SK-N-MC (cell line): ENCODE measurements at regions not wholly inside any gene's neighbourhood (a gene's known extent, or its start where the extent isn't known, plus 50 kb on each side); places are given as distances from the start of the nearest gene placed in this dataset.

Source experiments
- DNase-seq: peaks from one replicate; pipeline ENCODE4 v3.0.0-alpha.2; 2011; ENCODE audit warnings: low read depth, low spot score
- H3K27ac ChIP-seq: fragments of 200-600 bp; sonication (generic); 2 replicates; pipeline ENCODE4 v1.5.1; 2016; ENCODE audit warnings: mixed run types
- H3K36me3 ChIP-seq: fragments of 200-600 bp; sonication (generic); 2 replicates; pipeline ENCODE4 v1.6.1; 2017; ENCODE audit warnings: antibody characterized with exemption, low read length, mixed read lengths; ENCODE audit not compliant: insufficient read depth
- H3K4me3 ChIP-seq: fragments of 200-600 bp; sonication (generic); 2 replicates; pipeline ENCODE4 v1.5.1; 2016
- H3K9ac ChIP-seq: fragments of 200-600 bp; sonication (generic); 2 replicates; pipeline ENCODE4 v1.8.0; 2017; ENCODE audit warnings: mixed run types, mixed read lengths; ENCODE audit not compliant: insufficient read length
- H3K9me3 ChIP-seq: fragments of 200-600 bp; sonication (generic); 2 replicates; pipeline ENCODE4 v1.6.1; 2017; ENCODE audit warnings: low read depth, mild to moderate bottlenecking, antibody characterized with exemption, low read length, moderate library complexity, mixed read lengths
- EZH2 ChIP-seq: fragments of 200-600 bp; sonication (generic); IDR thresholded peaks from one replicate; pipeline ENCODE4 v1.6.1; 2017; ENCODE audit warnings: antibody characterized with exemption
- FOXP2 ChIP-seq: optimal IDR thresholded peaks from 2 replicates; pipeline ENCODE3; 2011; ENCODE audit warnings: mild to moderate bottlenecking, moderate library complexity; ENCODE audit not compliant: insufficient read depth; ENCODE audit errors: extremely low read length, control extremely low read depth
- POLR2AphosphoS5 ChIP-seq: IDR thresholded peaks from 2 replicates; pipeline ENCODE4 v1.6.1; 2012; ENCODE audit warnings: mild to moderate bottlenecking, low read depth, low read length, borderline replicate concordance

DNA sequence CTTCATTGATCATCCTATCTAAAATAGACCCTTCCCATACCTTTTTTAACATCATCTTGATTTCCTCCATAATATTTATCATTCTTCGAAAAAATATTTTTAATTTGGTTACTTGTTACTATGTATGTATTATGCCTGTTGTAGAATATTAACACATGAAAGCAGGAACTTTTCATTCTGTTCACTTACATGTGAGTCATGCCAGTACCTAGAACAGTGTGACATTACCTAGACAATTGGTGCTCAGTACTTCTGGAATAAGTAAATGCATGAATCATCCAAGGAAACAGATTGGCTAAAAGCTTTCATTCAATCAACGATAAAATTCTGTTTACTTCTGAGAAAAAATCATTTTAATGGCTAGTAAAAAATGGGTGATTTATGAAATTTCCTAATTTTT, 76.4 kb downstream of the CXXC4 start:
- DNase-seq, result no peak
- no peak for TF ChIP-seq POLR2AphosphoS5
- TF ChIP-seq FOXP2, result no peak
- TF ChIP-seq EZH2, result no peak
- H3K27ac ChIP-seq, result no peak overlapping the region
- no peak overlapping the region for H3K9ac ChIP-seq
- H3K36me3 ChIP-seq, result no peaks in the 10 kb centered on the region
- H3K9me3 ChIP-seq, result no peaks in the 10 kb centered on the region
- no peak overlapping the region for H3K4me3 ChIP-seq

DNA sequence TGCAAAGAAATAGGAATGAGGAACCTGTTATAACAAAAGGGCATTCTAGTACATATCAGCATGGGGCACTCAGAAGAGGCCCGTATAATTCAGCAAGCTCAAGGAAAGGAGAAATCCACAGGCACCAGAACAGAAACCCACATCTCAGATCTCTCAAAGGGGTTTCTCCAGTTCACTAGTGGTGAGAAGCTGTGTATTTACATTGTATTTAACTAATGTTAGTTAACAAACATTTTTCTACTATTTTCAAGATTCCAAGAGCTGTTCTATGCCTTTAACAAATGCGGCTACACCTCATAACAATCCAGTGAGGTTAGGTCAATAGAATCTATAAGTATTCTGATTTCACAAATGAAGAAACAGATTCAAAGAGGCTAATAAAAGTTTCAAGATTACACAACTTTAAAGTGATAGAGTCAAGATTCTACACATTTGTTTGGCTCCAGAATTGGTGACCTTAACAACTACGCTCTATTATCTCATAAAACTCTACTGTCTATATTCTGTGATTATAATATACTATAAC, 77.3 kb downstream of the CXXC4 start:
- no peak for DNase-seq
- no peaks in the 10 kb centered on the region for H3K9me3 ChIP-seq
- H3K36me3 ChIP-seq, result no peaks in the 10 kb centered on the region
- TF ChIP-seq EZH2 (no peak), POLR2AphosphoS5 (no peak), FOXP2 (no peak)
- H3K9ac ChIP-seq, result no peak overlapping the region
- H3K27ac ChIP-seq, result no peak overlapping the region
- no peak overlapping the region for H3K4me3 ChIP-seq

DNA sequence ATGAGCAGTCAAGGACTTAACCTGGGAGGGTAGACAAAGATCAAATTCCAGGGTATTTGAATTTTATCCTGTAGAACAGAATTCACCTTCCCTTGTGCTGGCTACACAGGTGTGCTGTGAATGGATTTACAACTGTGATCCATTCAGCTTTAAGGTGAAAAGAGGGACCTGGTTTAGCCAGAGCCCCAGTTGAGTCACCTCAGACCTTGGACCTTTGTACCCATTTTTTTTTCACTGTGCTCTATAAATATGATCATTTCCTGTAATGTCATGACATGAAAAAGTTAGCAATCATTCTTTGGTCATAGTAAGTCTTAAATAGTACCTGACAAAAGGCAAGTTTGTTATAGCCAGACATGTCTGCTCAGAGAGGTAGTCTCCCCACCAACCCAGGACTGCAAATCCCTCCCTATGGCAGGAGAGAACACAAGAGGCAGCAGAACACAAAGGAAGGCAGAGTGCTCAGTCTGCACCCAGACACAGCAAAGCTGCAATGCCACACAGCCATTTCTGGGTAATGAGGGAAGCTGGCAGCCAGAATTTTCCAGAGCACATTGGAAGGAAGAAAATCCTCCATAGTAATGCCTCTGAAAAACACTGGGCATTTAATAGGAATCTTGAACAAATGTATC, 77.9 kb downstream of the CXXC4 start:
- no peak for DNase-seq
- Histone ChIP-seq H3K36me3 (no peaks in the 10 kb centered on the region), H3K27ac (no peak overlapping the region), H3K4me3 (no peak overlapping the region), H3K9me3 (no peaks in the 10 kb centered on the region), H3K9ac (no peak overlapping the region)
- TF ChIP-seq POLR2AphosphoS5 (no peak), EZH2 (no peak), FOXP2 (no peak)

DNA sequence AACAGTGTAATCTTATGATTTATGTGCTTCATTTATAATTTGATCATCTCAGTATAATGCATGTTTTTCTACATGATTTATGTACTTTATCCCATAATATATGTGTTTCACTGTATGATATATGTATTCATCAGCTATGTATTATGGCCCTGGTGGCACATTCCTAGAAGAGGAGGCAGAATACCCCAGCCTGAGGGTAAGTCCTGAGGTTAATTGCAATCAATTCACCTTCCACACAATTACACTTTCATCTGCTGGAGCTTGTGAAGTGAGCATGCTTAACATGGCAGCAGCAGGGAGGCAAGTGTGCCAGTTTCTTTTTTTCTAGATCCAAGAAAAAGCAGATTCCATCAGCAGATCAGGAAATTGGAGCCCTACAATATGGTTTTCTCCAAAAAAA, 81.2 kb downstream of the CXXC4 start:
- no peak for DNase-seq
- Histone ChIP-seq H3K9me3 (no peaks in the 10 kb centered on the region), H3K27ac (no peak overlapping the region), H3K4me3 (no peak overlapping the region), H3K36me3 (no peaks in the 10 kb centered on the region), H3K9ac (no peak overlapping the region)
- TF ChIP-seq POLR2AphosphoS5, result no peak
- TF ChIP-seq FOXP2, result no peak

DNA sequence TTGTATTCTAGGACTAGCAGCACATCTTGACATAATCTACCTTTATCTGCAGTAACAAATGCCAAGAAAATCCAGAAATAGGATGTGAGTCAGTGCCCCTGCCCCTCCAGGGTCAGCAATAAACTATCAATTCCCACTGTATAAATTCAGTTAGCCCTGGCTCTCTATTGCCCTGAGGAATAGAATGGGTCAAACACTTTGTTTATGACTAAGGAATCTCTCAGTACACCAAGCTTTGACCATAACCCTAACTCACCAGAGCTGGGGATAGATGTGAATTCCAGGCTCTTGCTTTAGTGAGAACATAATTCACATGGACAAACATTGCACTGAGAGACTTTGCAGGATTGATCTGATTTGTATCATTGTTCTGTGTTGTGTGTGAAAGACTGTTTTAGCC, 82.3 kb downstream of the CXXC4 start:
- H3K27ac ChIP-seq, result no peak overlapping the region
- TF ChIP-seq POLR2AphosphoS5, result no peak
- TF ChIP-seq EZH2, result no peak
- no peak for TF ChIP-seq FOXP2

DNA sequence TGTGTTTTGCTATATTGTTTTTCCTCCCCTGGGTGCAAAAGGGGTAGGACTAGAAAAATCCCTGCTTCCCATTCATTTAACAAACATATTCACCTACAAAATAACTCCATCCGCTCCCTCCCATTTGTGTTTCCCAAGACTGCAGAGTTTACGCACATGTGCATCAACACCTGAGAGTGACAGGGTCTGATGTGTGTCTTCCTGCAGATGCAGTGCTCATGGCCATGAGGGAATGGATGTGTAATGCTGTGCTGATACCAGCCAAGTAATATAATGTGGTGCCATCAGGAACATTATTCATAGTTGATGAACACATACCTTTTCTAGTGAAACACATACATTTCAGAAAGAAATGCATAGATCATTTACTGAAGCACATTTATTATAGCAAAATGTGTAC, 83.2 kb downstream of the CXXC4 start:
- no peak overlapping the region for H3K9ac ChIP-seq
- H3K36me3 ChIP-seq, result no peaks in the 10 kb centered on the region
- no peak for TF ChIP-seq FOXP2
- no peak for TF ChIP-seq POLR2AphosphoS5
- TF ChIP-seq EZH2, result no peak
- H3K27ac ChIP-seq, result no peak overlapping the region
- DNase-seq, result no peak
- no peaks in the 10 kb centered on the region for H3K9me3 ChIP-seq
- H3K4me3 ChIP-seq, result no peak overlapping the region

More for the DNA sequence above, 82.3 kb downstream of the CXXC4 start:
- no peak overlapping the region for H3K4me3 ChIP-seq
- no peak overlapping the region for H3K9ac ChIP-seq
- DNase-seq, result no peak
- no peaks in the 10 kb centered on the region for H3K9me3 ChIP-seq
- H3K36me3 ChIP-seq, result no peaks in the 10 kb centered on the region

DNA sequence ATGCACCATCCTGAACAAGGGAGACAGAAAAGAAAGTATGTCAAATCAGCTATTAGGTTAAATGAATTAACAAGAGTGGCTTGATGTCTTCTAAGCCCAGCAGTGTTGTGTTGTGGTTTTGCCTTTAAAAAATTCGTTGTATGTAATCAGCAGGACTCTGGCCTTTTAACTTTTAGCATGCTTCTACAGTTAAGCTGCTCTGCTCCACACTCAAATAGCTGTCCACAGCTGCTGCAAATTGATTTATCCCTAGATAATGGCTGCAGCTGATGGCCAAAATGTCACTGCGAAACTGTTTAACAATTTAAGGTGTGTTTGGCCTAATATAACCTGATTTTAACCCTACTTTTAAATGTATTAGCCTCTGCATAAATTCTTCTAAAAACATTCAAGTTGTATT, 85.8 kb downstream of the CXXC4 start:
- no peak for TF ChIP-seq FOXP2
- TF ChIP-seq POLR2AphosphoS5, result no peak
- TF ChIP-seq EZH2, result no peak
- no peak overlapping the region for H3K4me3 ChIP-seq

DNA sequence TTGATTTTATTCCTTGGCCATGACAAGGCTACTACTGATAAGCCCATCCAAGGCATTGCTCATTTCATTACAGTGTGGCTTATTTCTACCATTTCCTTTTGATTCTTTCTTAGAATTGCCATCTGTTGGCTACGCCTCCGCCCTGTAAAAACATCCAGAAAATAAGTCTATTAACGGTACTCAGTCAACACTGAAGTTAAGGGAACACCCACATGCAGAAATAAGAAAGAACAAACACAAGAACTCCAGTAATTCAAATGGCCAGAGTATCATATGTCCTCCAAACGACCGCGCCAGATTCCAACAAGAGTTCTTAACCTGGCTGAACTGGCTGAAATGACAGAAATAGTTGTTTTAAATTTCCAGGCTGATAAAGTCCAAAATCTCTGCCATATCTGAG, 90.3 kb downstream of the CXXC4 start:
- no peak overlapping the region for H3K4me3 ChIP-seq
- no peaks in the 10 kb centered on the region for H3K36me3 ChIP-seq
- no peak for TF ChIP-seq FOXP2
- no peak for TF ChIP-seq EZH2
- no peak for TF ChIP-seq POLR2AphosphoS5
- no peak overlapping the region for H3K9ac ChIP-seq
- H3K27ac ChIP-seq, result no peak overlapping the region
- no peak for DNase-seq
- H3K9me3 ChIP-seq, result no peaks in the 10 kb centered on the region

More for the DNA sequence above, 85.8 kb downstream of the CXXC4 start:
- H3K27ac ChIP-seq, result no peak overlapping the region
- no peak for DNase-seq
- no peaks in the 10 kb centered on the region for H3K9me3 ChIP-seq
- no peak overlapping the region for H3K9ac ChIP-seq
- no peaks in the 10 kb centered on the region for H3K36me3 ChIP-seq

DNA sequence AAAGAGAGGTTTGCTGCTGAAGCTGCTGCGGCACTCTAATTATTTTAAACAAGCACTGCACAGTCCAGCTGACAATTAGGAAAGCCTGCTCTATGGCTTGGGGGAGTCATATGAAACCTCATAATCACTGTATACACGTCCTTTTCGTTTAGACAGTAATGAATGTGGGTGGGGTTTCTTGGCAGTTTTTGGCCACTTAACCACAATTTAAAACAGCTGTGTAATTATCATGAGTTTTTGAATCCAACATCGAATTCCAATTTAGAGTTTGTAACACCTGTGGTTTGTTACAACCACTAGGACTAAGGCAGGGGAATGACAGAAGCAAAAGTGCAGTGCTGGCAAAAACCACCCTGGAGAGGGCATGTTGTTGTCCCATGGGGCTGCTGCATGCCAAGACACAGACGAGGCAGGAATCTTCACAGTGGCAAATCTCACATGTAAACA, 99.5 kb downstream of the CXXC4 start:
- Histone ChIP-seq H3K9me3 (no peaks in the 10 kb centered on the region), H3K36me3 (no peaks in the 10 kb centered on the region), H3K4me3 (peak overlapping the region; percentile 51), H3K27ac (peak overlapping the region; percentile 99), H3K9ac (peak overlapping the region; percentile 74)
- no peak for TF ChIP-seq EZH2
- TF ChIP-seq POLR2AphosphoS5, result no peak
- no peak for TF ChIP-seq FOXP2
- no peak for DNase-seq
